Hepatocyte (in vitro differentiated cells): ENCODE measurements at regions not wholly inside any gene's neighbourhood (a gene's known extent, or its start where the extent isn't known, plus 50 kb on each side); places are given as distances from the start of the nearest gene placed in this dataset.

ENCODE experiments used
- DNase-seq: peaks from one replicate; pipeline ENCODE4 v3.0.0-alpha.2; 2016; ENCODE audit warnings: low spot score
- H2AFZ ChIP-seq: fragments of 200-600 bp; sonication (generic); 2 replicates; pipeline ENCODE4 v1.6.0; 2016; ENCODE audit warnings: antibody characterized with exemption, mild to moderate bottlenecking
- H3K27ac ChIP-seq: fragments of 200-600 bp; sonication (generic); 2 replicates; pipeline ENCODE4 v1.5.1; 2016; ENCODE audit warnings: mild to moderate bottlenecking
- H3K27me3 ChIP-seq: fragments of 200-600 bp; sonication (generic); 2 replicates; pipeline ENCODE4 v1.6.1; 2016
- H3K36me3 ChIP-seq: fragments of 200-600 bp; sonication (generic); replicated peaks from 2 replicates; pipeline ENCODE4 v1.5.1; 2016; ENCODE audit warnings: low read depth; ENCODE audit not compliant: insufficient read depth
- H3K4me1 ChIP-seq: fragments of 200-600 bp; sonication (generic); 2 replicates; pipeline ENCODE4 v1.5.1; 2016; ENCODE audit warnings: mild to moderate bottlenecking, moderate library complexity; ENCODE audit not compliant: insufficient read depth
- H3K4me2 ChIP-seq: fragments of 200-600 bp; sonication (generic); 2 replicates; pipeline ENCODE4 v1.6.0; 2016
- H3K4me3 ChIP-seq: fragments of 200-600 bp; sonication (generic); 2 replicates; pipeline ENCODE4 v1.5.1; 2016; ENCODE audit warnings: mild to moderate bottlenecking
- H3K79me2 ChIP-seq: fragments of 200-600 bp; sonication (generic); 2 replicates; pipeline ENCODE4 v1.6.0; 2017; ENCODE audit warnings: mild to moderate bottlenecking
- H3K9me2 ChIP-seq: fragments of 200-600 bp; sonication (generic); replicated peaks from 2 replicates; pipeline ENCODE4 v1.6.0; 2017; ENCODE audit warnings: mild to moderate bottlenecking; ENCODE audit not compliant: insufficient read depth
- H3K9me3 ChIP-seq: fragments of 200-600 bp; sonication (generic); 2 replicates; pipeline ENCODE4 v1.5.1; 2016; ENCODE audit warnings: low read depth, mild to moderate bottlenecking
- H4K20me1 ChIP-seq: fragments of 200-600 bp; sonication (generic); 2 replicates; pipeline ENCODE4 v1.6.0; 2016; ENCODE audit warnings: mild to moderate bottlenecking; ENCODE audit not compliant: insufficient read depth, poor library complexity, severe bottlenecking
- EZH2 ChIP-seq: fragments of 200-600 bp; sonication (generic); IDR thresholded peaks from 2 replicates; pipeline ENCODE4 v1.6.1; 2016; ENCODE audit warnings: antibody characterized with exemption, mild to moderate bottlenecking, borderline replicate concordance
- EZH2phosphoT487 ChIP-seq: fragments of 200-600 bp; sonication (generic); IDR thresholded peaks from one replicate; pipeline ENCODE4 v1.6.1; 2018; ENCODE audit warnings: antibody characterized with exemption, mild to moderate bottlenecking, low read depth, moderate library complexity; ENCODE audit not compliant: unreplicated experiment, severe bottlenecking
- WGBS: methylation state at CpG from one replicate; pipeline ENCODE4 v1.1.6; 2016; ENCODE audit warnings: low lambda C conversion rate; ENCODE audit errors: missing lambda C conversion rate; 5-methylcytosine and 5-hydroxymethylcytosine counted together
- TF ChIP-seq, protein P1 (sequence below): fragments of 200-600 bp; sonication (generic); IDR thresholded peaks from 2 replicates; pipeline ENCODE4 v1.5.1; 2016; ENCODE audit warnings: antibody characterized with exemption, mild to moderate bottlenecking; ENCODE audit not compliant: poor library complexity

- Histone ChIP-seq H2AFZ (no peak overlapping the region), H4K20me1 (no peaks in the 10 kb centered on the region), H3K4me2 (no peak overlapping the region), H3K27ac (no peak overlapping the region), H3K4me3 (no peak overlapping the region), H3K36me3 (no peaks in the 10 kb centered on the region), H3K27me3 (no peaks in the 10 kb centered on the region), H3K9me3 (no peaks in the 10 kb centered on the region), H3K9me2 (no peaks in the 10 kb centered on the region), H3K4me1 (no peaks in the 10 kb centered on the region), H3K79me2 (no peaks in the 10 kb centered on the region)
- TF ChIP-seq EZH2phosphoT487 (no peak), EZH2 (no peak)
- TF ChIP-seq, protein P1, sequence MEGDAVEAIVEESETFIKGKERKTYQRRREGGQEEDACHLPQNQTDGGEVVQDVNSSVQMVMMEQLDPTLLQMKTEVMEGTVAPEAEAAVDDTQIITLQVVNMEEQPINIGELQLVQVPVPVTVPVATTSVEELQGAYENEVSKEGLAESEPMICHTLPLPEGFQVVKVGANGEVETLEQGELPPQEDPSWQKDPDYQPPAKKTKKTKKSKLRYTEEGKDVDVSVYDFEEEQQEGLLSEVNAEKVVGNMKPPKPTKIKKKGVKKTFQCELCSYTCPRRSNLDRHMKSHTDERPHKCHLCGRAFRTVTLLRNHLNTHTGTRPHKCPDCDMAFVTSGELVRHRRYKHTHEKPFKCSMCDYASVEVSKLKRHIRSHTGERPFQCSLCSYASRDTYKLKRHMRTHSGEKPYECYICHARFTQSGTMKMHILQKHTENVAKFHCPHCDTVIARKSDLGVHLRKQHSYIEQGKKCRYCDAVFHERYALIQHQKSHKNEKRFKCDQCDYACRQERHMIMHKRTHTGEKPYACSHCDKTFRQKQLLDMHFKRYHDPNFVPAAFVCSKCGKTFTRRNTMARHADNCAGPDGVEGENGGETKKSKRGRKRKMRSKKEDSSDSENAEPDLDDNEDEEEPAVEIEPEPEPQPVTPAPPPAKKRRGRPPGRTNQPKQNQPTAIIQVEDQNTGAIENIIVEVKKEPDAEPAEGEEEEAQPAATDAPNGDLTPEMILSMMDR = no peak
- DNase-seq = no peak
- 100% methylated on average over 1 of the region's 1 CpG for WGBS
These were observed 338.9 kb upstream of the SETBP1 start for GRCh38 chr18:44341759-44342158.

DNA sequence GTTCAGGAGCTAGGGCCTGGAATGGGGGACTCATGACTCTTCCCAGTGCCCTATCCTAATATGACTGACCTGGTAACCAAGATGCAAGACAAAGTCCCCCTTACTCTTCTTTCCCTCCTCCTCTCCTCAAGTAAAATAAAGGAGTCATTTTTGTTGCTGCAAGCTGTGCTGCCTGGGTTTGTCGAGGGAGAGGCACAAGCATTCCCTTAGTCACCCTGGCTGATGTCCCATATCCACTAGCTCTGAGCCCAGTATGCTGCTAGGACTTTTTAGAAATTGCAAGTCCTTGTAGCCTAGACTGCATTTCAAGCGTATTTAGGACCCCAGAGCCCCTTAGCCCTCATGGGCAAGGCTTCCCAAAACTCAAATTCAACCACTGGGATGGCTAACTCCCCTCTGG lies 338.5 kb upstream of the SETBP1 start:
- Histone ChIP-seq H3K27ac (no peak overlapping the region), H3K9me2 (no peaks in the 10 kb centered on the region), H3K4me1 (no peaks in the 10 kb centered on the region), H3K4me2 (no peak overlapping the region), H2AFZ (no peak overlapping the region), H3K36me3 (no peaks in the 10 kb centered on the region), H3K27me3 (no peaks in the 10 kb centered on the region), H3K79me2 (no peaks in the 10 kb centered on the region), H4K20me1 (no peaks in the 10 kb centered on the region), H3K4me3 (no peak overlapping the region), H3K9me3 (no peaks in the 10 kb centered on the region)
- no peak for DNase-seq
- TF ChIP-seq EZH2 (no peak), EZH2phosphoT487 (no peak)
- TF ChIP-seq, protein P1 = no peak
- WGBS = 90% methylated on average over 2 of the region's 2 CpGs

GRCh38 chr18:44342946-44343345 lies 337.7 kb upstream of the SETBP1 start:
- 79% methylated on average over 2 of the region's 2 CpGs for WGBS
- no peak overlapping the region for H2AFZ ChIP-seq

More at GRCh38 chr18:44342946-44343345, 337.7 kb upstream of the SETBP1 start:
- Histone ChIP-seq H4K20me1 (no peaks in the 10 kb centered on the region), H3K79me2 (no peaks in the 10 kb centered on the region), H3K9me2 (no peaks in the 10 kb centered on the region), H3K27ac (no peak overlapping the region), H3K4me2 (no peak overlapping the region), H3K4me1 (no peaks in the 10 kb centered on the region), H3K9me3 (no peaks in the 10 kb centered on the region), H3K36me3 (no peaks in the 10 kb centered on the region), H3K4me3 (no peak overlapping the region), H3K27me3 (no peaks in the 10 kb centered on the region)
- TF ChIP-seq, protein P1 = no peak
- TF ChIP-seq EZH2phosphoT487 = no peak
- TF ChIP-seq EZH2 = no peak
- DNase-seq = no peak
